Neural progenitor cell (in vitro differentiated cells): ENCODE measurements at regions not wholly inside any gene's neighbourhood (a gene's known extent, or its start where the extent isn't known, plus 50 kb on each side); places are given as distances from the start of the nearest gene placed in this dataset.

ENCODE experiments used
- DNase-seq: peaks from one replicate; pipeline ENCODE4 v3.0.0-alpha.2; 2016; ENCODE audit warnings: low spot score
- H2AFZ ChIP-seq: fragments of 200-600 bp; sonication (generic); replicated peaks from 2 replicates; pipeline ENCODE4 v1.6.1; 2016; ENCODE audit warnings: antibody characterized with exemption
- H3F3A ChIP-seq: fragments of 200-600 bp; sonication (generic); 2 replicates; pipeline ENCODE4 v1.6.1; 2016; ENCODE audit warnings: antibody characterized with exemption, low read depth
- H3K27ac ChIP-seq: fragments of 200-600 bp; sonication (generic); 2 replicates; pipeline ENCODE4 v1.5.1; 2016; ENCODE audit warnings: mild to moderate bottlenecking
- H3K27me3 ChIP-seq: fragments of 200-600 bp; sonication (generic); 2 replicates; pipeline ENCODE4 v1.6.1; 2016; ENCODE audit warnings: mild to moderate bottlenecking, moderate library complexity
- H3K36me3 ChIP-seq: fragments of 200-600 bp; sonication (generic); 2 replicates; pipeline ENCODE4 v1.5.1; 2016
- H3K4me1 ChIP-seq: fragments of 200-600 bp; sonication (generic); 2 replicates; pipeline ENCODE4 v1.6.1; 2016; ENCODE audit warnings: mixed run types
- H3K4me2 ChIP-seq: fragments of 200-600 bp; sonication (generic); 2 replicates; pipeline ENCODE4 v1.6.1; 2016
- H3K4me3 ChIP-seq: fragments of 200-600 bp; sonication (generic); 2 replicates; pipeline ENCODE4 v1.5.1; 2016
- H3K79me2 ChIP-seq: fragments of 200-600 bp; sonication (generic); 2 replicates; pipeline ENCODE4 v1.6.1; 2016; ENCODE audit warnings: low read depth
- H3K9ac ChIP-seq: fragments of 200-600 bp; sonication (generic); 2 replicates; pipeline ENCODE4 v1.6.1; 2016
- H3K9me3 ChIP-seq: fragments of 200-600 bp; sonication (generic); 2 replicates; pipeline ENCODE4 v1.5.1; 2016; ENCODE audit warnings: low read depth
- H4K20me1 ChIP-seq: fragments of 200-600 bp; sonication (generic); 2 replicates; pipeline ENCODE4 v1.6.1; 2016; ENCODE audit warnings: low read depth
- H3K27ac Mint-ChIP-seq: 3 replicates; pipeline ENCODE4 v1.8.0; 2021; ENCODE audit warnings: mixed read lengths
- H3K27me3 Mint-ChIP-seq: 2 replicates; pipeline ENCODE4 v1.8.0; 2022; ENCODE audit warnings: low read depth, mild to moderate bottlenecking, inconsistent platforms, moderate library complexity, mixed read lengths; ENCODE audit not compliant: insufficient read depth
- H3K36me3 Mint-ChIP-seq: 3 replicates; pipeline ENCODE4 v1.8.0; 2021; ENCODE audit warnings: mixed read lengths
- H3K4me1 Mint-ChIP-seq: 3 replicates; pipeline ENCODE4 v1.8.0; 2021; ENCODE audit warnings: mixed read lengths
- H3K4me3 Mint-ChIP-seq: 3 replicates; pipeline ENCODE4 v1.8.0; 2021; ENCODE audit warnings: mild to moderate bottlenecking, moderate library complexity, mixed read lengths
- H3K9me3 Mint-ChIP-seq: 3 replicates; pipeline ENCODE4 v1.8.0; 2020; ENCODE audit warnings: mixed read lengths
- CTCF ChIP-seq: fragments of 200-600 bp; sonication (generic); IDR thresholded peaks from 2 replicates; pipeline ENCODE4 v1.5.1; 2017; ENCODE audit warnings: antibody characterized with exemption, mild to moderate bottlenecking
- EZH2 ChIP-seq: fragments of 200-600 bp; sonication (generic); IDR thresholded peaks from 2 replicates; pipeline ENCODE4 v1.6.1; 2017; ENCODE audit warnings: antibody characterized with exemption, mild to moderate bottlenecking, moderate library complexity
- EZH2phosphoT487 ChIP-seq: fragments of 200-600 bp; sonication (generic); IDR thresholded peaks from 2 replicates; pipeline ENCODE4 v1.6.1; 2017; ENCODE audit warnings: antibody characterized with exemption

- Histone ChIP-seq H3K36me3 (no peaks in the 10 kb centered on the region), H2AFZ (peak overlapping the region; percentile 57), H3K4me3 (no peak overlapping the region), H3F3A (no peaks in the 10 kb centered on the region), H3K4me2 (no peak overlapping the region), H3K27me3 (no peaks in the 10 kb centered on the region), H3K4me1 (peaks cover 4% of the 10 kb centered on the region), H3K9ac (no peak overlapping the region), H4K20me1 (no peaks in the 10 kb centered on the region), H3K79me2 (no peaks in the 10 kb centered on the region), H3K27ac (no peak overlapping the region), H3K9me3 (no peaks in the 10 kb centered on the region)
- Mint-ChIP-seq H3K4me1 (peaks cover 13% of the 10 kb centered on the region), H3K36me3 (peaks cover 3% of the 10 kb centered on the region), H3K4me3 (no peak overlapping the region), H3K9me3 (peaks cover 3% of the 10 kb centered on the region), H3K27ac (no peak overlapping the region), H3K27me3 (peaks cover 13% of the 10 kb centered on the region)
- TF ChIP-seq CTCF, result no peak
- TF ChIP-seq EZH2, result no peak
- no peak for TF ChIP-seq EZH2phosphoT487
- no peak for DNase-seq
Measured at GRCh38 chr19:30319876-30320275, 52.3 kb upstream of the ZNF536 start.

GRCh38 chr19:30320466-30320865 lies 51.7 kb upstream of the ZNF536 start:
- H3K9ac ChIP-seq, result no peak overlapping the region
- no peak for DNase-seq
- Mint-ChIP-seq H3K27ac (peak overlapping the region; percentile 11), H3K36me3 (peaks cover 3% of the 10 kb centered on the region), H3K27me3 (peaks cover 8% of the 10 kb centered on the region), H3K4me1 (peaks cover 13% of the 10 kb centered on the region), H3K4me3 (no peak overlapping the region), H3K9me3 (no peaks in the 10 kb centered on the region)
- no peak overlapping the region for H3K4me3 ChIP-seq
- H4K20me1 ChIP-seq, result no peaks in the 10 kb centered on the region
- no peaks in the 10 kb centered on the region for H3K27me3 ChIP-seq
- H3K9me3 ChIP-seq, result no peaks in the 10 kb centered on the region
- H3K27ac ChIP-seq, result no peak overlapping the region
- H2AFZ ChIP-seq, result peak overlapping the region; percentile 57
- H3K79me2 ChIP-seq, result no peaks in the 10 kb centered on the region
- peaks cover 4% of the 10 kb centered on the region for H3K4me1 ChIP-seq
- TF ChIP-seq CTCF (no peak), EZH2phosphoT487 (no peak), EZH2 (no peak)
- H3K4me2 ChIP-seq, result no peak overlapping the region
- no peaks in the 10 kb centered on the region for H3K36me3 ChIP-seq
- H3F3A ChIP-seq, result no peaks in the 10 kb centered on the region

- Histone ChIP-seq H3K4me2 (no peak overlapping the region), H3K9me3 (no peaks in the 10 kb centered on the region), H4K20me1 (no peaks in the 10 kb centered on the region), H3K79me2 (no peaks in the 10 kb centered on the region), H3K36me3 (no peaks in the 10 kb centered on the region), H3F3A (no peaks in the 10 kb centered on the region), H2AFZ (no peak overlapping the region), H3K27me3 (no peaks in the 10 kb centered on the region), H3K9ac (no peak overlapping the region), H3K4me1 (peaks cover 4% of the 10 kb centered on the region), H3K4me3 (no peak overlapping the region), H3K27ac (no peak overlapping the region)
- no peak for DNase-seq
- no peak overlapping the region for H3K27ac Mint-ChIP-seq
- H3K9me3 Mint-ChIP-seq, result no peaks in the 10 kb centered on the region
- peaks cover 3% of the 10 kb centered on the region for H3K36me3 Mint-ChIP-seq
- TF ChIP-seq EZH2phosphoT487 (no peak), EZH2 (no peak)
- H3K27me3 Mint-ChIP-seq, result peaks cover 8% of the 10 kb centered on the region
- H3K4me3 Mint-ChIP-seq, result no peak overlapping the region
- H3K4me1 Mint-ChIP-seq, result peaks cover 13% of the 10 kb centered on the region
Measured at GRCh38 chr19:30320916-30321315, 51.3 kb upstream of the ZNF536 start.
